ENCODE measurements at regions not wholly inside any gene's neighbourhood (a gene's known extent, or its start where the extent isn't known, plus 50 kb on each side); places are given as distances from the start of the nearest gene placed in this dataset.

DNA sequence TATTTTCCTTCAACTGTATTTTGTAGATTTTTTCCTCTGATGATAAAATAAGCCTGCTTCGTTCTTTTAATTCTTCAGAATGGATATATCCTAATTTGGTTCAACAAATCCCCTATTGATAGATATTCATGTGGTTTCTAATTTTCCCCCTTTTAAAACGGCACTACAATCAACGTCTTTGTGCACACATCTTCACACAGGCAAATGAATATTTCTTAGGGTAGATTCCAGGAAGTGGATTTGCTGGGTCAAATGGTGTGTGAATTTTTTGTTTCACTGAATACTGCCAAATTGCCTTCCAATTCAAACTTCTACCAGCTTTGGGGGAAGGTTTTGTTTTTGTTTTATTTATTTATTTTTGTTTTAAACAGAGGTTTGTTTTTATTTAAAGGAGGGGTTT is 287.2 kb downstream of the FOXO1 start:
- no peak for DNase-seq

DNA sequence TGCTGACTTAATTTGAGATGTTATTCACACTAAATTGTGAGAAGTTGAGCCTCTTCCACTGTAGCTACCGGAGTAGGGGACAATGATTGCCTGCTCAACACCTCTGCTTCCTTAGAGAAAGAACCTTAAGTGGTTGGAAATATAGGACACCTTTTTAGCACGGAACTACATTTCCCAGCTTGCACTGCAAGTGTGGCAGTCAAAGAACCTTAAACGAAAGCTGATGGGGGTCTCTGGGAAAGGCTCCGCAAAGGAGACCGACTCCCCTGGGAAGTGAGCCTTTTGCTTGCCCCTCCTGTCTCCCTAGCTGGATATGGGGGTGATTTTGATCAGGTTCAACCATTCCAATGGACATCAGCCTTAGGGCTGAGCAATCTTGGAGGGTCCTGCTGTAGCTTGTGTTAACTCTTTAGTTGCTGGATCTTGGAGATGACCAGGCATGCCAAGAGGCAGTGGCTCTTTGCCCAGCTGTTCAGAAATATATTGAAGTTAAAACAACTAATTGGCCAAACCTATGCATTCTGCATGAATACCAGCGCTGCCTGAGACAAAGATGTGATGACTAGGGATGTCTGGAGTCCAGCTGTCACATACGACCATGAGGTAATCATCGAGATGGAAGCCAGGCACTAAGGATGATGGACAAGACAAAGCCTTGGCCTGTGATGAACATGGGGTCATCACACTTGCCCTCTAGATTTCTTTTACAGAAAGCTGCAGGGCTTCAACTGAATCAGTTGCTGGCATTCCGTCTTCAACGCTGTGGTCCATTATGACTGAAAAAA is 286.5 kb downstream of the FOXO1 start:
- DNase-seq, result no peak

DNA sequence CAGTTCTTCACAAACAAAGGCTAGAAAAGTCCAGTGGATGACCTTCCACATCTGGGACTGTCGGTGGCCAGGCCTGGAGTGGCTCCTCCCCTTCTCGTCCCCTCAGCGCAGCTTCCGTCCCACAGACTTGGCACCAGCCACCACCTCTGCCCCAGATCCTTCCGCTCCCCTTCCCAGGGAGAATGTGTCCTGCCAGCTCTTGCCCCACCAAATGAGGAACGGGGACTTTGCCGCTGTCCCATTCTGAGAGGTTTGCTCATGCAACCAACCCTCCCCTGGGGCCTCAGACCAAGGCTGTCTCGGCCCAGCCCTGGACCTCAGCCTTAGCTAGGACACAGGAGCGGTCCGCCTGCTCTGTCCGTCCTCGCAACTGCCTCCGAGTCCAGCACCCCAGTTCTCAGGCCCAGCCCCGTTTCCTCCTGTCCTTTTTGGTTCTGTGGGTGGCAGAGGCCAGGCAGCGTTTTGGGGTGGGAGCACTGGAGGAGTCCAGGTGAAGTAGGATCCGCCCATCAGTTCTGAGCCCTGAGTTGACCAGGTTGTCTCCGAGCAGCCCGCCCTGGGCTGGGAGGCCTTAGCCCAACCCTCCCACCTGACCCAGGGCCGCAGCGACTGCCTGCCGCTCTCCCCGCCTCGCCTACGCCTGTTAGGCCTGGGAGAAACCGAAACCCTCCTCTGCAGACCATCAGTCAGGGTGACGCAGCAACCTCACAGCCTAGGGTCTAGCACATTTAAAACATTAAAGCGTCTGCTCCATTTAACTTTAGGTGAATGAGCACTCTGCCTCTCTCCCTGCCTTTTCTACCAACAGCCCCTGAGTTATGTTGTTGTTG is 284.3 kb downstream of the FOXO1 start:
- no peak for DNase-seq

DNA sequence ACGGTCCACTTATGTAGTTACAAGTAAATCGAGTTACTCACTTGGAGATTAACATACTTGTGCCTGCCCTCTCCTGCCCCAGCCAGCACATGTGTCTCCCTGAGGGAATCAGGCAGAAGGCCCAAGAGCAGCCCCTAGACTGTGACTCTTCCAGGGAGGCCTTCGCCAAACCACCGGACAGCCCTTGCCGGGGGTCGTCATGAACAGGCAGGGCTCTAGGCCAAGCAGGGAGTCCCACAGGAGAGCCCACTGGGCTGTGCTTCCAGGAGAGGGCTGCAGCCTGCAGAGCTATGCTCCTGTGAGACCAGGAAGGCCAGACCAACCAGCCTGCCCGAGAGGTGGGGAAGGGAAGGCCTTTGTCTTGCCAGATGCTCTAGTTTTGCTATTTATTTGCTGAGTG is 283.3 kb downstream of the FOXO1 start:
- no peak for DNase-seq

DNA sequence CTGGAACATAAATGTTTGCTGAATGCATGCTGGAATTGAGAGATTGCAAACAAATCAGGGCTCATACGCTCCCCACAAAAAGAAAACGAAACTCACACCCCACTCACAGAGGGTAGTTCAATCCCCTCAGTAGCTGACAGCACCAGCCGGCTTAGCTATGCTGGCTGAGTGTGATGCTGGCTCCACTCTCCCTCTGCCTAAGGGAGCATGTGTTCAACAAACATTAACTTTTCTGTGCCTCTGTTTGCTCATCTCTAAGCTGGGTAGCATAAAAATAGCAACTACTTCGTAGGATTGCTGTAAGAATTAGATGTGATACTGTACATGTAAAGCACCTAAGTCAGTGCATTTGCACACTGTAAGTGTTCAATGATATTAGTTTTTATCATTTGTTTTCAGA is 282.6 kb downstream of the FOXO1 start:
- no peak for DNase-seq

DNA sequence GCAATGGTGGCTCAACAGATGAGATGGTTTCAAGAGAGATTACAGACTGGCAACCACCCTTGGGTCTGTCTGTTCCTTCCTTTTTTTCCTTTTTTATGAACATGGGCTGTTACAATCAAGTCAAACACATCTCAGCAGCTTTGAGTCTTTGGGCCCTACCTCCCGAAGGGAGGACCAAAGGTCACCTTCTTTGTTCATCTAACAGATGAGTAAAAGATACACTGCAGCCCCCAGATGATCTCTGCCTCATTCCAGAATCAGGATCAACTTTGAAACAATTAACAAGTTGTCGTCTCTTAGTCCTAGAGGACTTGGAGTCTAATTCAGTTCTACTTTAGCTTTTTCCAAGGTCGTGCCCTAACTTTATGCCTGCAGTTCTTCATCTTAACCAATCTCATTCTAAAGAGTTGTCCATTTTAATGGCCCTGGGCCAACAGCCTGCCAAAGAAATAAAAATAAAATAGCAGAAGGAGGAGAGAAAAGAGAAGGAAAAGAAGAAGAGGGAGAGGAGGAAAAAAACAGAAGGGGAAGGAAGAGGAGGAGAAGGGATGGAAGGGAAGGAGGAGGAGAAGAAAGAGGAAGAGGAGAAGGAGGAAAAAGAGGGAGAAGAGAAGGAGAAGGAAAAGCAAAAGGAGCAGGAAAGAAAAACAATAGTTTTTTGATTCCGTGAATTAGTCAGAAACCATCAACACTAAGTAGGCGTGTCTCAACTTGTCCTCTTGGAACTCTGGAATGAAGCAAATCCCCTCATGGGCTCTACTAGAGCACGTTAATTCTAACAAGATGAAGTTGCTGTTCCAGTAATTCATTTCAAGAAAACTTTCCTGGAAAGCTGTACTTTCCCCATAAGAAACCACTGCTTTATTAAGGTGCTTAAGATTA is 281.2 kb downstream of the FOXO1 start:
- DNase-seq, result no peak

DNA sequence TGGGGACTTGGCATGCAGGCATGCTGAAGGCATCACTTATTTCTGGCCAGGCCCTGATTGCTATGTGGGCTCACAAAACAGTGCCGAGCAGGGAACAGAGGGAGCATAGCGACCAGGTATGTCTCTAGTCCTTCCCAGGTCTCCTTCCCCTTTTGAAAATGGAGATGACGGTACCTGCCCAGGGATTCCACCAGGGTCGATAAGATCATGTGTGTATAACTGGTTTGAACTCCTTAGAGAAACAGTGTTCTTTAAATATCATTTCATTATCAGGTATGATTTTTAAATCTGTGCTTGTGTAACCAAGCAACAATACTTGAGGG is 280.6 kb downstream of the FOXO1 start:
- DNase-seq, result no peak

DNA sequence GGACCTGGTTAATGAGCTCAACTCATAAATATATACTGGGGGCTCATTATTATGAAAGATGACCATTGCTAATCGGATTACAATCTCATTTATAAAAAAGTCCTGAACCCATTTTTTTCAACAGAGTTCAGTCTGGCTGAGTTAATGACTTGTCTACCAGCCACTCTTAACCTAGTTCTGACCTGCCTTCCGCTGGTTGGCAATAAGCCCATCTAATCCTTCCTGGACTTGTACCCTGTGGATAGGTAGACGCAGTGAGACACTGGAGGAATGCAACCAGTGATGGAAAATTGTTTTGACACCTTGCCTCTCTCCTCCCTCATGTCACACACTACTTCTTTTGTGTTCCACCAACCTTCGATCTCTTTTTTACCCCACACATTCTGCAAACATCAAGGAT is 279.9 kb downstream of the FOXO1 start:
- no peak for DNase-seq

DNA sequence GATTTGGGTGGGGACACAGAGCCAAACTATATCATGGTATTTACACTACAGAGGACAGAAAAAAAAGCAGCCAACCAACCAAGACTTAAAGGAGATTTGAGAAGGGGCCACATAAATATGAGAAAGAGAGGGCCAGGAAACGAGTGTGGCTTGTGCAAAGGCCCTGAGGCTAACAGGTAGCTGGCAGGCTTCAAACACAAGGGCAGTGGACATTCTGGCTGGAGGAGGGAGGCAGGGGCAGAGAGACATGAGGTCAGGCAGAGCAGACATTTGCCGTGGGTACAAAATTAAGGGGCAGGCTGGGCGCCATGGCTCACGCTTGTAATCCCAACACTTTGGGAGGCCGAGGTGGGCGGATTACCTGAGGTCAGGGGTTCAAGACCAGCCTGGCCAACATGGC is 278.7 kb downstream of the FOXO1 start:
- DNase-seq, result no peak

DNA sequence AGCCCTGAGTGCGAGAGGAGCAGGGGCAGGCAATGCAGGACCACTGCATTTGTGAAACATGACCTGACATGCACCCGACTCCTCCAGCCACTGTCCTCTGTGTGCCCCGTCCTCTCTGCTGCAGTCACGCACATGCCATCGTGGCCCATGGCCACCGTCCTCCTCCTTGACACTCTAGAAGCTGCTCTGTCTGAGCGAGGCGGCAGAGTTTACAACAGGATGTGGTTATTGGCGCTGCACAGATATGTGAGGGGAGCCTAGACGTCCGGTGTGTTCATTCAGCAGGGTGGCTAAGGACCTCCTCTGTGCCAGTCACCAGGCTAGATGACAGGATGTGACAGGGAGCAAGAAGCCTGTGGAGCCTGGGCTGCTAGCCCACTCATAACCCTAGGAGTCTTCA is 277.8 kb downstream of the FOXO1 start:
- peak; percentile 77 for DNase-seq

DNA sequence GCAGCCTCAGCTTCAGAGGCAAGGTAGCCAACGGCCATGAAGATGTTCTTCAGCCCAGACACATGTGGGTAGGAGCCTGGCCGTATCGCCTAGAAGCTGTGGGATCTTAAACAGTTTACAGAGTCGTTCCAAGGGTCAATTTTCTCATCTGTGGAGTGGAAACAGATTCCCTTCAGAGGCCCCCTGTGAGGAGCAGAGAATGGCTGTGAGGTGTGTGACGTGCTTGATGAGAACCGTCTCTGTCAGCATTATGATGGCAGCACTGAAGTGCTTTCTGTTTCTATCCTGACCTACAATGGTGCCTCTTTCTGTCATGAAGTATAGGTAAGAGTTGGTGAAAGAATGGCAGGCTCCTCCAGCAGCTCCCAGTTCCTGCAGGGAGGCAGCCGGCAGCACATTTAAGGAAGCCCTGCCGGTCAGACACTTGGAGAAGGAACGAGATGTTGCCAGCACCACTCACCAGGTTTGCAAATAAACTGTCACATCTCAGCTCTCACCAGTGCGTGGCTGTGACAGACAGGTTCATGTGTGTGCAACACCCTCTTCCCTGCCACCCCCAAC is 277.3 kb downstream of the FOXO1 start:
- DNase-seq, result no peak

DNA sequence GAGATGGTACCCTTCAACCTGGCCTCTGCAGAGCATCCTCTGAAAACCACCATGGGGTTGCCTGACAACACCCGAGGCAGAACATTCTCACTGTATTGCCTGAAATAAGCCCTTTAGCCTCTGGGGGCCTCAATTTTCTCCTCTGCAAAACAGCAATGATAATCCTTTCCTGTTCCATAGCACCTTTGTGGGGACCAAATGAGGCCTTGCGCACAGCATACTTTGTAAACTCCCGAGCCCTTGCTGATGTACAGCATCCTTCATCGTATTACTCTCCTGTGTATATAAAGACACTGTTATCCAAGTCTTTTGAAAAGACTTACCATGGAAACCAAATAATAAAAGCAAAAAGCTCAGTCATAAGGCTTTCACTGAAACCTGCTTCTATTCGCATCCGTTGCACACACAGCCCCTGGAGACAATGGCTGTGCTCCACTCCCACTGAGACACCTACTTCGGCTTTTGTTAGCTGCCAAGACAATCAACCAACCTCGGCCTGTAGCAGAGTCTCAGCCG is 276.0 kb downstream of the FOXO1 start:
- DNase-seq, result no peak

DNA sequence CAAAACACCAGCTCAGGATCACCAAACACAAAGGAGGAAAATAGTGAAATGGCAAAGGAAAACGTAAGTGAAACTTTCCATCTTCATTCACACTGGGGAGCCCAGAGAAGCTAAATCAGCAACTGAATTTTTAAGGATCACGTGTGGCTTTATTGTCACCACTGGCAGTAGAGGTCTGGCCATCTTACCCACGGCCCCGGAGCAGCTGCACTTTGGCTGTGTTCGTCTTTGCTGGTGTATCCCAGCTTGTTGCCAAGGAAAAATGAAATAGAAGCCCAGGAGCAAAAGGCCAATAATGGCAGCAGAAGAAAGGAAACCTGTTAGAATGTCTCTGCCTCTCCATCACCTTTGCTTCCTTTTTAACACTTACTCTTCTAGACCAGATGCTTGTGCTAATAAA is 274.7 kb downstream of the FOXO1 start:
- no peak for DNase-seq

DNA sequence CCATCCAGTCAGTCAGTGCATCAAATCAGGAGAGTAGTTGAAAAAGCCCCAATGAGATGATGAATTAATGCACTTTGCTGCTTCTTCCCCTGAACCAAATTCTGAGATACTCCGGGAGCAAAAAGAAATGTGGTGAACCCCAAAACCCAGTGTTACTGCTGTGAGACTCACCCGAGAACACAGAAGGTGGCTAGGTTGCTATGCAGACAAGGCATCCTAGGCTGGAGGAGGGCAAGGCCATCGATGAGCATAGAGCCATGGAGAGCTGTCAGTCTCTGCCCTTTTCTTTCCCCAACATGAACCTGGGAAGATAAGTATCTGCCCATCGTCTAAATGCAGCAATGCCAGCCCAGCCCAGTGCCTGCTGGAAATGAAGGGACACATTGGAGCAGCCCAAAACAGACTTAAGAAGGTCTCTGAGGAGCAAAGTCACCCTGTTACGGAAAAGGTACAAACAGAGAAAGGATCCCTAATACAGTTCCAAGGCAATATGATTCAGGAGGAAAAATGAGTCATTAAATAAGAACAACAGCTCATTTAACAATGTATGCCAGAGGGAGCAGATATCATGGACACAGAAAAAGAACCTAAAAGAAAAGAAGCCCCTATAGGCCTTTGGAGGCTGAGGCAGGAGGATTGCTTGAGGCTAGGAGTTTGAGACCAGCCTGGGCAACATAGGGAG is 272.0 kb downstream of the FOXO1 start:
- DNase-seq, result no peak

DNA sequence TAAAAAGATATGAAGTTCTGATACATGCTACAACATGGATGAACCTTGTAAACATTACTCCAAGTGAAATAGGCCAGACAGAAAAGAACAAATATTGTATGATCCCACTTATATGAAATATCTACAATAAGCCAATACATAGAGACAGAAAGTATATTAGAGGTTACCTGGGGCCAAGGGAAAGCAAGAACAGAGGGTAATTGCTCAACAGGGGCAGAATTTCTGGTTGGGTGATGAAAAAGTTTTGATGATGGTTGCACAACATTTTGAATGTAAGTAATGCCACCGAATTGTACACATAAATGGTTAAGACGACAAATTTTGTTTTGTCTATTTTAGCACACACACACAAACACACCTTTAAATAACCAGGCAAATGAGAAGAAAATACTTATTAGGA is 268.4 kb downstream of the FOXO1 start:
- peak; percentile 23 for DNase-seq

DNA sequence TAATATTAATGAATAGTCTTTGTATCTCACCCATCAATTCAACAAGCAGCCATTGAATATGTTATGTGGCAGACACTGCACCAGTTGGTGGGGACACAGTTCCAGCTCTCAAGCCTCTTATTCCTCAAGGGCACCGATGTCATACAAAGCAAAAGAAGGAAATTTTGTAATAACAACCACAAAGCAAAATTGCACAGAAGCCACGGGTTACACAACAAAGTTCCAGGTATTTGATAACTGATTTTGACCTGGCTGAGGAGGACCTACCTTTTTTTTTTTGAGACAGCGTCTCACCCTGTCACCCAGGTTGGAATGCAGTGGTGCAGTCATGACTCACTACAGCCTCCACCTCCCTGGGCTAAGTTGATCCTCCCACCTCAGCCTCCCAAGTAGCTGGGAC is 266.7 kb downstream of the FOXO1 start:
- DNase-seq, result peak; percentile 51

DNA sequence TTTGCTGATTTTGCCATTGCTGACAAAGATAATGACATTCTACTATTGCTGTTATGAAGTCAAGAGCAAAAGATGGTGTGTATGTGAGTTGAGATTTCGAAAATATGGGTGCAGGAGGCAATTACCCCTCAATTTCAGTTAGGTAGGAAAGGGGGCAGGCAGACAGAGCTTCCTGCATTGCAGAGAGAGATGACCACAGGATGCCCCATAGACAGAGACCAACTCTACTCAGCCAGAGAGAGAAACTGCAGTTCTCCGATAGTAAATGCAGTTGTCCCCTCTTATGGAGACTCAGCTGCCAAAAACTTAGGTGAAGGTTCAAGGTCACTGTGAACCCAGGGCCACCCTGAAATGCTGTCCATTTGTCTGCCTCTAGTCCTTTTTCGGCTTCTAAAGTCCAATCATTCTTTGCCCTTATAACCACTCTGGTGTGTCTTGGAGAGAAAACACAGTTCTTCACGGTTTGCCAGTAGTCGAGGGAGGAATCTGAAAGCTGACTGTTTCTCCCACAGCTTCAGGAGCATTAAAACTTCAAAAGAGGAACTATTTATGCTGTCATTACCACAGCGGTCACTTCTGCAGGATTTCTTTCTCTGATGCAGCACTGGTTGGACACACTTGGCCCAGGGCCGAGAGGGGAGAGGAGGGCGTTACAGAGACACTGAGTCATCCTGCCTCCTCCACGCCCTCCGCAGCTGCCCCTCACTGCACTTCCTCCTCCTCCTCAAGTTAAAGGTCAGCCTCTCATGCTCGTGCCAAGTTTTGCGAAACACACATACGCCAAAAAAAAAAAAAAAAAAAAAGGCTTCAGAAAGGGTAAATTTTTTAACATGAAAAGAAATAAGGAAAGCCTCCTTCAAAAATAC is 264.3 kb downstream of the FOXO1 start:
- peak; percentile 94 for DNase-seq

DNA sequence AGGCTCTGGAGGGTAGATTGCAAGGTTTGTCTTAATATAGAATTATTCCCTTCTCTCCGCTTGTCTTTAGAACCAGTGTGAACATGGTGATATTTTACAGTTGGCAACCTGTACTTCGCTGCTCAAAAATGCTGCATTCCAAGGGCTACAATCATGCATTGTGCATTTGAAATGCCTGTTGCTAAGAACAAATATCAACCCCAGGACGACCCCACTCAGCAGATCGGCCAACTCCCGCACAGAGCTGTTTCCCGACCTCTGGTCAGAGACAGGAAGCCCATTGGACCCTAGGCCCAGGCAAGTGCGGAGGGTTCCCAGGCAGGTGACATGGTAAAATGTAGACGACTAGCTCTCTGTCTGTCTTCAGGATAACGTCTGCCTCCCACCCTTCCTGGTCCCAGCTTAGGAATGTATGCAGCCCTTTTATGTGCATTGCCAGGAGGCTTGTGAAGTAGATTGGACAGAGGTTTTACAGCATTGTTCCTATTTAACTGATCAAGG is 263.5 kb downstream of the FOXO1 start:
- no peak for DNase-seq

DNA sequence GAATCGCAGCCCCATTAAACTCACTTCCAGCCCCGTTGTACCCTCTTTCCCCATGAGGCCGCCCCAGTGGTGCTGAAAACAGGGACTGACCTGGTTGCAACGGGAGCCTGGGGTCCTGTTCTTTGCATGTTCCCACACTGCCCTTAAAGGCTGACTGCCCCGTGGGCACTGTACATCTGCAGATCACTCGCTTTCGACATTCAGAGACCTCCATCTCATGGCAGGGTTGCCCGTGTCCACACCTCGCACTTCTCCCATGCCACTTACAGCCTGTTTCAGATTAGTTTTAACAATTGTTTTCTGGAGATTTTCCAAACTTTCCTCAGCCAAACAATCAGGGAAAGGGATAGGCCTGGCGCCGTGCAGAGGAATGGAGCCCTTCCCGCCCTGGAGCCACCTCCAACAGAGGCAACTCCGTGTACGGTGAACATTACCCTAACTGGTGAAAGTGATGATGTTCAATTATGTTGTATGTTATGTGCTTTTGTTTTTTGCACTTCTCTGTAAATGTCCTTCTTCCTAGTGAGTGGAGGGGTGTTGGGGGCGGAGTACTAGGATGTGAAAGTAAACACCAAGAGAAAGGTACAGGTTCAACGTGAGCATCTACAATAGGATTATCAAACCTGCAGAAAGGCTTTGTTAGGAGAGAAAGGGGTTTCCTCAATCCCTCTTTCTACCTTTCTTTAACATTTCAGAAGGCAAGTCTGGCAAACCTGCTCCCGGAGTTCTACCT is 262.8 kb downstream of the FOXO1 start:
- DNase-seq, result no peak

DNA sequence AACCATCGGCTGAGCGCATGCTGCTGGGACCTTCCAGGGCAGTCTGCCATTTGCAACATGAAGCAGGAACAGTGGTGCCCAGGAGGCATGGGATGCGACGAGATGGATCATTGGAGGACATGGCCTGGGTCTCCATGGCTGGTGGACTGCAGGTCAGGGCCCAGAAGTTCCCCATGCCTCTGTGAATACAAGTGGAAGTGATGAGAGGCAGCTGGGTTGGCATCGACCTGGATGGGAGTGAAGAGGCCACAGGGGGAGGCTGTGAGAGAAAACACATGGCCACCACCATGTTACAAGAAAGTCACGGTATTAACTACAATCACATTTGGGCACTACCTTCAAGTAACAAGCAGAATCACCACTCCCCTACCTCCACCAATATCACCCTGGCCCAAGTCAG is 262.0 kb downstream of the FOXO1 start:
- no peak for DNase-seq

All from hematopoietic multipotent progenitor cell treated with erythropoietin and hydrocortisone succinate and interleukin-3 and kit ligand, for 6 days (in vitro differentiated cells).